Activated T-helper 1 cell treated with anti-CD3 and anti-CD28 coated beads, Interleukin-12 subunit alpha, Interleukin-12 subunit beta, Interleukin-2, Interleukin-4 antibody, amounts not matched to agents 30 ng/mL and 10 ng/mL and 1 ng/mL, durations not matched to agents 14 hours and 24 hours and 36 hours (primary cell): ENCODE measurements at regions not wholly inside any gene's neighbourhood (a gene's known extent, or its start where the extent isn't known, plus 50 kb on each side); places are given as distances from the start of the nearest gene placed in this dataset.
"Not testable (repeated sequence)": the region's sequence is repeated elsewhere in the genome, so short reads cannot be mapped to it uniquely, and the experiment has no call there.

ENCODE experiments used
- DNase-seq: peaks from one replicate; pipeline ENCODE4 v3.0.0; 2021; ENCODE audit warnings: low spot score
- H3K27ac Mint-ChIP-seq: one replicate; pipeline ENCODE4 v1.8.0; 2021; ENCODE audit warnings: mild to moderate bottlenecking, mixed read lengths
- H3K27me3 Mint-ChIP-seq: one replicate; pipeline ENCODE4 v1.8.0; 2022; ENCODE audit warnings: mild to moderate bottlenecking, moderate library complexity, mixed read lengths; ENCODE audit not compliant: insufficient read depth
- H3K36me3 Mint-ChIP-seq: one replicate; pipeline ENCODE4 v1.8.0; 2021; ENCODE audit warnings: low read depth, mixed read lengths
- H3K4me1 Mint-ChIP-seq: one replicate; pipeline ENCODE4 v1.8.0; 2021; ENCODE audit warnings: low read depth, mixed read lengths
- H3K4me3 Mint-ChIP-seq: one replicate; pipeline ENCODE4 v1.8.0; 2021; ENCODE audit warnings: mild to moderate bottlenecking, moderate library complexity, mixed read lengths
- H3K9me3 Mint-ChIP-seq: one replicate; pipeline ENCODE4 v1.8.0; 2021; ENCODE audit warnings: mixed read lengths
- intact Hi-C: fragments of 100-400 bp; cut with micrococcal nuclease; formaldehyde crosslinking; loops from one replicate; pipeline ENCODE4 v1.15.1; 2024

DNA sequence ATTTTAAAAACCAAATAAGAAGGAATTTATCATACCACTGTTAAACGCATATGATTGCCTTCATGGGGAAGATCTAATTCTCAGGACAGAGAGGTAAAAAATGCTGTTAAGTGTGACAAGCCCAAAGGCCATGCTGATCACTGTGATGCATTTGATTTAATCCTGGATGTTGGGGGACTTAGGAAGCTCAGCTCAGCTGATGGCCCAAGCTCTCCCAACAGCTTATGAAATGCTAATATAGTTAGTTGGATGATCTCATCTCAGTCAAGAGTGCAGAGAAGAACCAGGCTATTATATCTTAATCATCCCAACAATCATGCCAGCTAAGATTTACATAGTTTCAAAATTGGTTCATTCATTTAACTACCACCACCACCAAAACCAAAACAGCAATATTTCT, 340.0 kb downstream of the IL20RB start:
- H3K9me3 Mint-ChIP-seq, result no peaks in the 10 kb centered on the region
- H3K36me3 Mint-ChIP-seq, result no peaks in the 10 kb centered on the region
- no peak for DNase-seq
- H3K27ac Mint-ChIP-seq, result no peak overlapping the region
- H3K4me1 Mint-ChIP-seq, result no peaks in the 10 kb centered on the region
- no peak overlapping the region for H3K4me3 Mint-ChIP-seq
- intact Hi-C loops, result no loop called here
- H3K27me3 Mint-ChIP-seq, result no peaks in the 10 kb centered on the region

- H3K4me3 Mint-ChIP-seq, result no peak overlapping the region
- intact Hi-C loops, result no loop called here
- H3K36me3 Mint-ChIP-seq, result no peaks in the 10 kb centered on the region
- no peaks in the 10 kb centered on the region for H3K4me1 Mint-ChIP-seq
- no peaks in the 10 kb centered on the region for H3K27me3 Mint-ChIP-seq
- no peaks in the 10 kb centered on the region for H3K9me3 Mint-ChIP-seq
- H3K27ac Mint-ChIP-seq, result no peak overlapping the region
- DNase-seq, result no peak
Observed at GRCh38 chr3:137300703-137301102, 342.9 kb downstream of the IL20RB start.

DNA sequence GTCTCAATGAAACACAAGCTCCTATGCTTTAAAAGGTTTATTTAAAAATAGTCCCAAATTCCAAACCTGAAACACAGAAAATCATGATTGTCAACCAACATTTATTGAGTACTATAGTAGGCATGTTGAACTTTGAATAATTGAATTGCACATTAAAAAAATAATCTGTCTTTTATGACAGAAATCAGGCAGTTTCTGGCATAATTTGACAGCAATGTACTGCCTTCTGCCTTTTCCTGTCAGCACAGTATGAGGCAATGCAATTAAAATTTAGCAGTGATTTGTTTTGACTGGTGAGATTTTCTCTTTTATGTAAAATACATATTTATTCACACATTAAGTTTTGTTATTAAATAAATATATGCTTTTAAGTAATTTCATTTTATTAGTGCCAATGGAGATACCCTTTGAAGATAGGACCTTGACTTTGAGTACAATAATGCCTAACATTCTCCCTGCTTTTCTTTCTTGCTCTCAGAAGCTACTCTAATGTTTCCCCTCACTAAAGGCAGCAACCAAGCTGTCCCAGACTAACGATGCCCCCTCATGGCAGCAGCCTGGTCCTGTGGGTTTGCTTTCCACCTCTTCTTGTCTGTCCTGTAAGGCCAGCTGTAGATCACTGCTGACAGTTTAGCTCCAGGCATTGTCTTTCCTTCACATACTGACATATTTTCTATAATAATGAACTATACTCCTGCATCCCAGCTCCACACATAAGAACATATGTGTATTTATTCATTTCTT, 346.7 kb downstream of the IL20RB start:
- no peak for DNase-seq

DNA sequence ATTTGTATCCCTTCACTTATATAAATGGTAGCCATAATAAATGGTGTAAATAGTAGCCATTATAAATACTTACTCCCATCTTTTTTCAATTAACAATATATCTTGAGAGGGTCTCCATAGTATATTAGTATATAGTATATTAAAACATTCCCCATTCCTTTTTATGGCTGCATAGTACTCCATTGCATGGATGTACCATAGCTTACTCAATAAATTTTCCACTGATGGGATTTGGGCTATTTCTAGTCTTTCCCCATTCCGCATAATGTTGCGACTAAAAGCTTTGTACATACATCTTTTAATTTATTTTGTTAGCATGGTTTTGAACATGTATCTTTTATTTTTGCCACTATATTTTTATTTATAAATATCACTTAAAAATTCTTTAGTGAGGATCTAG, 366.3 kb downstream of the IL20RB start:
- intact Hi-C loops, result no loop called here
- no peak for DNase-seq
- Mint-ChIP-seq H3K27ac (no peak overlapping the region), H3K36me3 (no peaks in the 10 kb centered on the region), H3K4me1 (no peaks in the 10 kb centered on the region), H3K4me3 (no peak overlapping the region), H3K27me3 (no peaks in the 10 kb centered on the region), H3K9me3 (no peaks in the 10 kb centered on the region)

More for the DNA sequence above, 346.7 kb downstream of the IL20RB start:
- Mint-ChIP-seq H3K4me1 (no peaks in the 10 kb centered on the region), H3K4me3 (no peak overlapping the region), H3K27me3 (no peaks in the 10 kb centered on the region), H3K9me3 (no peaks in the 10 kb centered on the region), H3K36me3 (no peaks in the 10 kb centered on the region), H3K27ac (no peak overlapping the region)
- intact Hi-C loops, result no loop called here

DNA sequence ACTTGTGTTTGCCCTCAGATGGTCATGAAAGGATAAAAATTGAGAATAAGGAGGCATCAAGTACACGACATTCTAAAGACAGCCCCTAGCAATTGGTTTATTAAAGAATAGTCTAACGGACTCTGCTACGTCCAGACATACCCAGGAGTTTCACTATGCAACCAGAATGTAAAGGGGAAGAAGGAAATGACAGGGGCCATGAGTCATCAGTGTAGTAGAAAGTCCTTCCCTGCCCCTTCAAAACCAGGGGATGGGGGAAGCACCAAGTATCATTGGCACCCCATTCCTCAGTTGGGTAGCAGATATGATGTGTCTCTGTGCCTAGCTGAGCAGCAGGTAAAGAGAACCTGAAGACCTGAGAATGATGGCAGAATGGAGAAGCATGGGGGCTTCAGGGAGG, 367.4 kb downstream of the IL20RB start:
- Mint-ChIP-seq H3K9me3 (no peaks in the 10 kb centered on the region), H3K4me3 (no peak overlapping the region), H3K36me3 (no peaks in the 10 kb centered on the region), H3K4me1 (no peaks in the 10 kb centered on the region), H3K27ac (no peak overlapping the region), H3K27me3 (no peaks in the 10 kb centered on the region)
- DNase-seq, result no peak
- intact Hi-C loops, result no loop called here

DNA sequence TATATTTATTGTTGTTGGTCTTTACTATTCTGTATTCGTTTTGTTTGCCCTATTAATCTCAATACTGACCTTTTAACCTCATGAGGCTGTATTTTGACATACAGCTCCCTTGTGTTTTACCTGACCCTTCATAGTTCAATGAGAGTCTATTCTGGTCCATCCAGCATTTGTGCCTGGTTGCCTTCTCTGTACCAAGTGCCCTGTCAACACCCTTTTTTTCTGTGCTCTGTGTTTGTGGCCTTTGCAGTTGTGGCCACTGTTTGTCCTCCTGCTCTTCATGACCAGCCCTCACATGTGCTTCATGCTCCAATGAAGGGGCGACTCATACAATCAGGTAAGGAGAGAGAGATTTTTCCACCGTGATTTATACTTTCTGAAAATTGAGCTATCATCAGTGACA, 368.2 kb downstream of the IL20RB start:
- H3K4me3 Mint-ChIP-seq, result no peak overlapping the region
- intact Hi-C loops, result no loop called here
- H3K36me3 Mint-ChIP-seq, result no peaks in the 10 kb centered on the region
- peaks cover under 1% of the 10 kb centered on the region for H3K9me3 Mint-ChIP-seq
- no peaks in the 10 kb centered on the region for H3K27me3 Mint-ChIP-seq
- no peak overlapping the region for H3K27ac Mint-ChIP-seq
- no peak for DNase-seq
- no peaks in the 10 kb centered on the region for H3K4me1 Mint-ChIP-seq

DNA sequence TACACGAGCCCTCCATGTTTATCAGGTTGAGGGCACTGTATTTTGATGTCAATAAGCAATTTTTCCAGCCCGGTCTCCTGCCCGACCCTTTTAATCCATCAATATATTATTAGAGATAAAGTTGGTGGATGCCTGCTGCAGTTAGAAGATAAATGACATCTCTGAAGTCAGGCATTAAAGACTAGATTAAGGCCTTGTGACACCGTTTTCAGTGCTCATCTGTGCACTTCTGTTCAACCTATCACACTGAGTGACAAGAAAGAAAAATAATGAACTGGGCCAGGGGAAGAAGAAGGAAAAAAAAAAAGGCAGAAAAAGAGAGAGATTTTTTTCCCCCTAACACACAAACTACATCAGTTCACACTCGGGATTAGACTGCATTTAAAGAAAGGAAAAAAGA, 371.8 kb downstream of the IL20RB start:
- H3K4me3 Mint-ChIP-seq, result no peak overlapping the region
- intact Hi-C loops, result no loop called here
- no peak overlapping the region for H3K27ac Mint-ChIP-seq
- H3K4me1 Mint-ChIP-seq, result no peaks in the 10 kb centered on the region
- DNase-seq, result no peak
- peaks cover 5% of the 10 kb centered on the region for H3K9me3 Mint-ChIP-seq
- H3K36me3 Mint-ChIP-seq, result no peaks in the 10 kb centered on the region
- no peaks in the 10 kb centered on the region for H3K27me3 Mint-ChIP-seq

DNA sequence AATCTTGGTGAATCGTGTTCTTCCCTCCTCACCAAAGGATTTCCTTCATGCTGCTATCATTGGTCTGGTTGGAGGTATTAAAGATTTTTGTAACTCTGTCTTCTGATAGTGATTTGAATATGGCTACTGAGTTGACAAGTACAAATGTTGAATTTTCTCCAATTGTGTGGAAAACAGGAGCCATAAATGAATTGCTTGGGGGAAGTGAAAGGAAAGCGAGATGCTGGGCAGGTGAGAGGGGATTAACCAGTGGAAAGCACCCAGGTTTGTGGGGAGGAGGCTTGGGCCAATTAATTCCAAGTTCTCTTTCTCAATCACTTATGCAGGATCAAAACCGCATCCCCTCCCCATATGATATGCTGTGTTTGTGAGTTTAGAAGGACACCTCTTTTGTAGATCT, 372.5 kb downstream of the IL20RB start:
- Mint-ChIP-seq H3K9me3 (peaks cover 5% of the 10 kb centered on the region), H3K27ac (no peak overlapping the region), H3K36me3 (no peaks in the 10 kb centered on the region), H3K4me3 (no peak overlapping the region), H3K27me3 (no peaks in the 10 kb centered on the region), H3K4me1 (no peaks in the 10 kb centered on the region)
- no peak for DNase-seq
- intact Hi-C loops, result no loop called here

GRCh38 chr3:137332297-137332696, 374.5 kb downstream of the IL20RB start:
- Mint-ChIP-seq H3K27ac (no peak overlapping the region), H3K4me1 (no peaks in the 10 kb centered on the region), H3K27me3 (no peaks in the 10 kb centered on the region), H3K4me3 (no peak overlapping the region), H3K36me3 (no peaks in the 10 kb centered on the region), H3K9me3 (peaks cover 5% of the 10 kb centered on the region)
- intact Hi-C loops, result no loop called here
- DNase-seq, result no peak

DNA sequence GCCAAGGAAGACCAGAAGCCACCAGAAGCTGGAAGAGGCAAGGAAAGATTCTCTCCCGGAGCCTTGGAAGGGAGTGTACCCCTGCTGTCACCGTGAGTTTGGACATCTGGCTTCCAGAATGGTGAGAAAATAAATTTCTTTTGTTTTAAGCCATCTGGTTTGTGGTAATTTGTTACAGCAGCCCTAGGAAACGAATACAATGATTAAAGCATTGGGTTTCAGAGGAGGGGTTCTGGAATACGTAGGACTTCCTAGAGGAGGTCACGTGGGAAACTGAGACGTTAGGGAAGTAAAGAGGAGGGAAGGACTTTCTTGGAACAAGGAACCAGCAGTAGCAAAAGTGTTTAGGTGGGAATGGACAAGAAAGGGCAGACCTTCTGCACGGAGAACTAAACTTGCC, 377.7 kb downstream of the IL20RB start:
- Mint-ChIP-seq H3K27ac (no peak overlapping the region), H3K27me3 (no peaks in the 10 kb centered on the region), H3K9me3 (peaks cover 29% of the 10 kb centered on the region), H3K36me3 (no peaks in the 10 kb centered on the region), H3K4me3 (no peak overlapping the region), H3K4me1 (no peaks in the 10 kb centered on the region)
- DNase-seq, result no peak
- intact Hi-C loops, result no loop called here

- H3K27ac Mint-ChIP-seq, H3K4me3 Mint-ChIP-seq, H3K4me1 Mint-ChIP-seq, H3K27me3 Mint-ChIP-seq, DNase-seq, intact Hi-C loops, H3K36me3 Mint-ChIP-seq: not testable (repeated sequence)
- H3K9me3 Mint-ChIP-seq, result peaks cover 36% of the 10 kb centered on the region
Observed at GRCh38 chr3:137338400-137338799, 380.6 kb downstream of the IL20RB start.

GRCh38 chr3:137343283-137343682, 385.5 kb downstream of the IL20RB start:
- H3K27me3 Mint-ChIP-seq, result no peaks in the 10 kb centered on the region
- no peaks in the 10 kb centered on the region for H3K36me3 Mint-ChIP-seq
- H3K27ac Mint-ChIP-seq, result no peak overlapping the region
- no peak overlapping the region for H3K4me3 Mint-ChIP-seq
- H3K9me3 Mint-ChIP-seq, result peaks cover 29% of the 10 kb centered on the region
- no peaks in the 10 kb centered on the region for H3K4me1 Mint-ChIP-seq
- intact Hi-C loops, result no loop called here
- no peak for DNase-seq

- intact Hi-C loops, result no loop called here
- H3K27me3 Mint-ChIP-seq, result no peaks in the 10 kb centered on the region
- no peak overlapping the region for H3K27ac Mint-ChIP-seq
- DNase-seq, result no peak
- H3K9me3 Mint-ChIP-seq, result peaks cover 9% of the 10 kb centered on the region
- H3K4me1 Mint-ChIP-seq, result no peaks in the 10 kb centered on the region
- no peaks in the 10 kb centered on the region for H3K36me3 Mint-ChIP-seq
- H3K4me3 Mint-ChIP-seq, result no peak overlapping the region
Observed at GRCh38 chr3:137347132-137347531, 389.3 kb downstream of the IL20RB start.

DNA sequence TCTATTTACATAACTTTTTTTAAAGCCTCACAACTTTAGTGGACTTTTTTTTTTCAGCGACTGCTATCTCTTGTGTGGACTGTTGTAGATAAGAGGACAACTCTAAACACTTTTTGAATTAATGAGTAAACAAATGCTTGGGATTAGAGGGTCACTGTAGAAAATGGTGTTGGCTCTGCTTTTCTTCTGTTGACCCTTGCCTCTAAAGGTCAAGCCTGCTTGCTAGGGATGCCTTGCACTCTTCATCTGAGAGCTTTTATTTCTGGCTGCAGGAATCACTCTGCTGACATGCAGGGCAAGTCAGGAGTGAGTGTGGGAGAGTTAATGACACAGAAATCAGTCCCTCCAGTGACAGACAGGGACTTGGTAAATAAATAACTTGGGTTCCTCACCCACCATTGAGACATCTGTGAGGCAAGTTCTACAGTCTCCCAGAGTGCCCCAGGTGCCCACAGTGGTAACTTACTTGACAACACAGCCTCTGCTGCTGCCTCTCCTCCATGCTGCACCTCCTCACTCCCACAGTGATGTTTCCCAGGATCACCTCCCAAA, 390.1 kb downstream of the IL20RB start:
- Mint-ChIP-seq H3K4me3 (no peak overlapping the region), H3K27me3 (no peaks in the 10 kb centered on the region), H3K27ac (no peak overlapping the region), H3K9me3 (peaks cover 4% of the 10 kb centered on the region), H3K4me1 (no peaks in the 10 kb centered on the region), H3K36me3 (no peaks in the 10 kb centered on the region)
- DNase-seq, result no peak
- intact Hi-C loops, result no loop called here
